Fibroblast of skin of right quadriceps (primary cell): ENCODE measurements at regions not wholly inside any gene's neighbourhood (a gene's known extent, or its start where the extent isn't known, plus 50 kb on each side); places are given as distances from the start of the nearest gene placed in this dataset.
"Not testable (repeated sequence)": the region's sequence is repeated elsewhere in the genome, so short reads cannot be mapped to it uniquely, and the experiment has no call there.

Source experiments
- DNase-seq: peaks from one replicate; pipeline ENCODE4 v3.0.0-alpha.2; 2013

GRCh38 chr5:1731091-1731639 lies 68.5 kb downstream of the MRPL36 start:
- no peak for DNase-seq

GRCh38 chr5:1730487-1730847 lies 69.2 kb downstream of the MRPL36 start:
- DNase-seq: no peak

GRCh38 chr5:1729641-1730486 lies 69.8 kb downstream of the MRPL36 start:
- DNase-seq: no peak

- DNase-seq: no peak
These were observed 70.8 kb downstream of the MRPL36 start for GRCh38 chr5:1728846-1729245.

GRCh38 chr5:1727571-1727970 lies 72.1 kb downstream of the MRPL36 start:
- no peak for DNase-seq

GRCh38 chr5:1726956-1727355 lies 72.7 kb downstream of the MRPL36 start:
- DNase-seq: no peak

- DNase-seq: no peak
These were observed 73.2 kb downstream of the MRPL36 start for GRCh38 chr5:1726469-1726865.

- DNase-seq: no peak
These were observed 73.8 kb downstream of the MRPL36 start for GRCh38 chr5:1725641-1726468.

GRCh38 chr5:1724822-1725602 lies 74.6 kb downstream of the MRPL36 start:
- DNase-seq: no peak

- DNase-seq: no peak
These were observed 75.4 kb downstream of the MRPL36 start for GRCh38 chr5:1723957-1724821.

GRCh38 chr5:1723476-1723875 lies 76.2 kb downstream of the MRPL36 start:
- no peak for DNase-seq

GRCh38 chr5:1722877-1723276 lies 76.8 kb downstream of the MRPL36 start:
- no peak for DNase-seq

GRCh38 chr5:1720396-1721110 lies 79.1 kb downstream of the MRPL36 start:
- no peak for DNase-seq

GRCh38 chr5:1719860-1720259 lies 79.8 kb downstream of the MRPL36 start:
- DNase-seq: no peak

GRCh38 chr5:1718669-1719068 lies 81.0 kb downstream of the MRPL36 start:
- DNase-seq: no peak

- DNase-seq: not testable (repeated sequence)
These were observed 89.5 kb downstream of the MRPL36 start for GRCh38 chr5:1710091-1710490.

GRCh38 chr5:1709171-1709803 lies 90.3 kb downstream of the MRPL36 start:
- DNase-seq: no peak

- no peak for DNase-seq
These were observed 91.0 kb downstream of the MRPL36 start for GRCh38 chr5:1708592-1709141.

GRCh38 chr5:1707467-1707866 lies 92.2 kb downstream of the MRPL36 start:
- no peak for DNase-seq

- no peak for DNase-seq
These were observed 93.2 kb downstream of the MRPL36 start for GRCh38 chr5:1706428-1706827.

GRCh38 chr5:1706021-1706420 lies 93.6 kb downstream of the MRPL36 start:
- DNase-seq: no peak
